HCT116 (cell line): ENCODE measurements at regions not wholly inside any gene's neighbourhood (a gene's known extent, or its start where the extent isn't known, plus 50 kb on each side); places are given as distances from the start of the nearest gene placed in this dataset.

Experiments used
- ATAC-seq: fragments of 200-7000 bp; cut with Tn5 transposase; 2 replicates; pipeline ENCODE4 v1.9.1; 2020; ENCODE audit warnings: mild to moderate bottlenecking, moderate library complexity
- BruUV-seq: library from RNA; stranded (reverse); fragments of 400-500 nt; replicated peaks from 2 replicates; lab custom pipeline; 2021; lab: Mats Ljungman, UMichigan
- CTCF ChIA-PET: fragments of 300-600 bp; sonication (Branson Sonifier 250); formaldehyde crosslinking; loops from one replicate; lab custom pipeline; 2021; ENCODE audit warnings: antibody characterized with exemption; lab: Charles Lee
- POLR2A ChIA-PET: fragments of 300-600, 350-600 bp; sonication (Branson Sonifier 250); formaldehyde crosslinking; loops from one replicate; lab custom pipeline; 2021; ENCODE audit warnings: antibody characterized with exemption; lab: Charles Lee
- RAD21 ChIA-PET, 2 experiments: fragments of 300-600 bp; sonication (Branson Sonifier 250); formaldehyde crosslinking; loops; one replicate each; lab custom pipeline; 2023; ENCODE audit warnings: low total read pairs in 2 of 2; ENCODE audit not compliant: uncharacterized antibody in 2 of 2, unreplicated experiment in 2 of 2, low non-redundant PET in 1 of 2; lab: Charles Lee
- DNase-seq: peaks from one replicate; pipeline ENCODE4 v3.0.0-alpha.2; 2010; ENCODE audit warnings: low read depth, low spot score
- H2AFZ ChIP-seq: fragments of 200-600 bp; shearing (Covaris generic), sonication (generic); 2 replicates; pipeline ENCODE4 v1.6.1; 2017; ENCODE audit warnings: low read depth, mixed run types, mixed read lengths, antibody characterized with exemption, low read length; ENCODE audit not compliant: poor library complexity, severe bottlenecking
- H3K27ac ChIP-seq: 2 replicates; pipeline ENCODE4 v1.5.1; 2012; ENCODE audit warnings: low read depth, low read length
- H3K27me3 ChIP-seq: fragments of 200-600 bp; sonication (generic); 2 replicates; pipeline ENCODE4 v1.6.1; 2016; ENCODE audit warnings: mixed run types, low read length, mixed read lengths; ENCODE audit not compliant: insufficient read depth
- H3K36me3 ChIP-seq, 2 experiments: fragments of 200-500 bp in 1 of 2; fragments of 200-600 bp in 1 of 2; sonication (Bioruptor generic) in 1 of 2; sonication (generic) in 1 of 2; 2 replicates each; pipeline versions ENCODE4 v1.5.1 to v1.6.1; 2014 to 2016; ENCODE audit warnings: low read length in 2 of 2, inconsistent platforms in 1 of 2, mixed read lengths in 1 of 2, mixed run types in 1 of 2; ENCODE audit not compliant: insufficient read depth in 2 of 2, control insufficient read depth in 1 of 2
- H3K4me1 ChIP-seq, 2 experiments: fragments of 200-600 bp in 1 of 2; sonication (generic) in 1 of 2; 2 replicates each; pipeline versions ENCODE4 v1.5.1 to v1.6.1; 2012 to 2017; ENCODE audit warnings: low read length in 2 of 2, inconsistent platforms in 1 of 2, mild to moderate bottlenecking in 1 of 2, mixed read lengths in 1 of 2, mixed run types in 1 of 2, moderate library complexity in 1 of 2; ENCODE audit not compliant: insufficient read depth in 2 of 2, control insufficient read depth in 1 of 2
- H3K4me2 ChIP-seq: fragments of 200-600 bp; sonication (generic); 2 replicates; pipeline ENCODE4 v1.6.1; 2017; ENCODE audit warnings: mixed run types, low read length, mixed read lengths
- H3K4me3 ChIP-seq, 2 experiments: fragments of 200-600 bp in 1 of 2; sonication (generic) in 1 of 2; replicated peaks in 1 of 2; 2 replicates each; pipeline ENCODE4 v1.5.1; 2011 to 2016; ENCODE audit warnings: low read length in 2 of 2, control low read depth in 1 of 2, low read depth in 1 of 2, mild to moderate bottlenecking in 1 of 2, mixed read lengths in 1 of 2, mixed run types in 1 of 2
- H3K79me2 ChIP-seq: fragments of 200-600 bp; sonication (generic); 2 replicates; pipeline ENCODE4 v1.6.1; 2017; ENCODE audit warnings: mild to moderate bottlenecking, mixed run types, low read length, moderate library complexity, mixed read lengths; ENCODE audit not compliant: insufficient read depth
- H3K9ac ChIP-seq: fragments of 200-600 bp; sonication (generic); 2 replicates; pipeline ENCODE4 v1.6.1; 2016; ENCODE audit warnings: low read length, mixed read lengths
- H3K9me2 ChIP-seq: fragments of 200-600 bp; sonication (generic), shearing (Covaris generic); 2 replicates; pipeline ENCODE4 v1.6.1; 2017; ENCODE audit warnings: mixed run types, mild to moderate bottlenecking, moderate library complexity; ENCODE audit not compliant: insufficient read depth
- H3K9me3 ChIP-seq, 2 experiments: fragments of 200-500 bp in 1 of 2; fragments of 200-600 bp in 1 of 2; sonication (Bioruptor generic) in 1 of 2; sonication (generic) in 1 of 2; 2 replicates each; pipeline ENCODE4 v1.6.1; 2014 to 2017; ENCODE audit warnings: low read length in 2 of 2, mixed read lengths in 2 of 2, inconsistent platforms in 1 of 2, low read depth in 1 of 2, mild to moderate bottlenecking in 1 of 2, mixed run types in 1 of 2, moderate library complexity in 1 of 2; ENCODE audit not compliant: control insufficient read depth in 1 of 2, insufficient read depth in 1 of 2
- H4K20me1 ChIP-seq: fragments of 200-600 bp; sonication (generic), shearing (Covaris generic); 2 replicates; pipeline ENCODE4 v1.6.1; 2017; ENCODE audit warnings: mixed run types, mild to moderate bottlenecking, moderate library complexity; ENCODE audit not compliant: insufficient read depth
- CBX3 ChIP-seq: IDR thresholded peaks from 2 replicates; pipeline ENCODE4 v1.6.1; 2012; ENCODE audit warnings: low read depth
- CEBPB ChIP-seq: IDR thresholded peaks from 2 replicates; pipeline ENCODE4 v1.6.1; 2012; ENCODE audit warnings: low read depth
- CTCF ChIP-seq, 3 experiments: fragments of 200-600 bp in 1 of 3; sonication (generic) in 1 of 3; IDR thresholded peaks in 2 of 3; conservative IDR thresholded peaks in 1 of 3; 2 replicates each; pipeline ENCODE4 v1.5.1; 2012 to 2017; ENCODE audit warnings: low read depth in 2 of 3, low read length in 2 of 3, antibody characterized with exemption in 1 of 3, borderline replicate concordance in 1 of 3, control low read depth in 1 of 3, mild to moderate bottlenecking in 1 of 3, mixed read lengths in 1 of 3, mixed run types in 1 of 3, moderate library complexity in 1 of 3; ENCODE audit not compliant: insufficient read depth in 1 of 3
- ELF1 ChIP-seq: IDR thresholded peaks from 2 replicates; pipeline ENCODE4 v1.6.1; 2012; ENCODE audit warnings: low read depth, borderline replicate concordance
- EZH2 ChIP-seq: fragments of 200-600 bp; sonication (generic); IDR thresholded peaks from 2 replicates; pipeline ENCODE4 v1.6.1; 2017; ENCODE audit warnings: antibody characterized with exemption, mixed run types
- EZH2phosphoT487 ChIP-seq: fragments of 200-600 bp; IDR thresholded peaks from 2 replicates; pipeline ENCODE4 v1.6.1; 2018; ENCODE audit warnings: antibody characterized with exemption, borderline replicate concordance
- FOSL1 ChIP-seq: IDR thresholded peaks from 2 replicates; pipeline ENCODE4 v1.6.1; 2012; ENCODE audit warnings: low read depth
- JUND ChIP-seq: IDR thresholded peaks from 2 replicates; pipeline ENCODE4 v1.6.1; 2012
- MAX ChIP-seq: IDR thresholded peaks from 2 replicates; pipeline ENCODE4 v1.6.1; 2012
- POLR2AphosphoS5 ChIP-seq: IDR thresholded peaks from 2 replicates; pipeline ENCODE4 v1.6.1; 2011; ENCODE audit warnings: mild to moderate bottlenecking, low read depth, low read length, moderate library complexity
- RAD21 ChIP-seq: IDR thresholded peaks from 2 replicates; pipeline ENCODE4 v1.6.1; 2012; ENCODE audit warnings: low read depth, mild to moderate bottlenecking
- SIN3A ChIP-seq: IDR thresholded peaks from 2 replicates; pipeline ENCODE4 v1.6.1; 2012; ENCODE audit warnings: low read depth
- SP1 ChIP-seq: IDR thresholded peaks from 2 replicates; pipeline ENCODE4 v1.6.1; 2012; ENCODE audit warnings: low read depth
- SRF ChIP-seq: IDR thresholded peaks from 2 replicates; pipeline ENCODE4 v1.6.1; 2012; ENCODE audit warnings: low read depth
- TCF7L2 ChIP-seq: IDR thresholded peaks from 2 replicates; pipeline ENCODE4 v1.7.0; 2011; ENCODE audit warnings: borderline replicate concordance, inconsistent platforms; ENCODE audit not compliant: insufficient read depth, insufficient read length; ENCODE audit errors: extremely low read depth
- YY1 ChIP-seq: IDR thresholded peaks from 2 replicates; pipeline ENCODE4 v1.6.1; 2011; ENCODE audit warnings: low read length, low read depth, moderate library complexity, mild to moderate bottlenecking; ENCODE audit not compliant: insufficient replicate concordance; ENCODE audit errors: extremely low read depth
- ZBTB33 ChIP-seq: IDR thresholded peaks from 2 replicates; pipeline ENCODE4 v1.6.1; 2011; ENCODE audit warnings: mild to moderate bottlenecking, low read length, moderate library complexity; ENCODE audit not compliant: insufficient replicate concordance; ENCODE audit errors: extremely low read depth
- ZNF274 ChIP-seq: fragments of 200-500 bp; sonication (Bioruptor generic); IDR thresholded peaks from 2 replicates; pipeline ENCODE4 v1.6.1; 2014; ENCODE audit warnings: mild to moderate bottlenecking, low read depth, low read length, inconsistent platforms
- intact Hi-C: fragments of 100-400 bp; cut with micrococcal nuclease; formaldehyde crosslinking; loops from 2 replicates; pipeline ENCODE4 v1.10.0; 2022

GRCh38 chr16:76940251-76940650, 250.7 kb upstream of the MON1B start (continued):
- TF ChIP-seq FOSL1, result no peak
- no peak for TF ChIP-seq ZBTB33
- no peak for TF ChIP-seq SP1

- H3K9me2 ChIP-seq, result no peaks in the 10 kb centered on the region
- no peak overlapping the region for H3K4me2 ChIP-seq
- H3K27me3 ChIP-seq, result no peaks in the 10 kb centered on the region
- RAD21 ChIA-PET, result no interaction called here
- no peaks in the 10 kb centered on the region for H3K9me3 ChIP-seq
- H2AFZ ChIP-seq, result no peak overlapping the region
- no peaks in the 10 kb centered on the region for H3K4me1 ChIP-seq
- TF ChIP-seq EZH2phosphoT487 (no peak), CTCF (IDR thresholded peaks at IDR 0.05 in 2 of 3, conservative IDR thresholded peaks at IDR 0.05 in 1 of 3; ENCODE audit: borderline replicate concordance in 1 of 3, insufficient read depth in 1 of 3, low read depth in 2 of 3, low read length in 2 of 3) (no peak), EZH2 (no peak), FOSL1 (no peak), TCF7L2 (no peak), SP1 (no peak), ZBTB33 (no peak), SIN3A (no peak), YY1 (no peak), ELF1 (no peak), ZNF274 (no peak), JUND (no peak), SRF (no peak), CBX3 (no peak), POLR2AphosphoS5 (no peak), RAD21 (no peak), CEBPB (no peak), MAX (no peak)
- DNase-seq, result no peak
- CTCF ChIA-PET, result no interaction called here
- intact Hi-C loops, result no loop called here
- ATAC-seq, result no peak
- no peaks in the 10 kb centered on the region for H4K20me1 ChIP-seq
- no peak overlapping the region for H3K4me3 ChIP-seq
- no peaks in the 10 kb centered on the region for H3K79me2 ChIP-seq
- H3K36me3 ChIP-seq, result no peaks in the 10 kb centered on the region
- POLR2A ChIA-PET, result no interaction called here
- no TSS peak for BruUV-seq
- no peak overlapping the region for H3K9ac ChIP-seq
- H3K27ac ChIP-seq, result no peak overlapping the region
These were observed 249.9 kb upstream of the MON1B start for GRCh38 chr16:76941113-76941512.
